H1 (cell line): ENCODE measurements at regions not wholly inside any gene's neighbourhood (a gene's known extent, or its start where the extent isn't known, plus 50 kb on each side); places are given as distances from the start of the nearest gene placed in this dataset.

Source experiments
- CTCF ChIA-PET: fragments of 300-600 bp; sonication (Branson Sonifier 250); formaldehyde crosslinking; loops from one replicate; lab custom pipeline; 2021; ENCODE audit not compliant: partially characterized antibody; lab: Charles Lee
- POLR2A ChIA-PET: fragments of 300-600 bp; sonication (Branson Sonifier 250); formaldehyde crosslinking; loops from one replicate; lab custom pipeline; 2021; ENCODE audit warnings: inconsistent platforms; ENCODE audit not compliant: partially characterized antibody; lab: Charles Lee
- DNase-seq, 2 experiments: peaks; one replicate each; pipeline versions ENCODE4 v3.0.0 to v3.0.0-alpha.2; 2010 to 2022; ENCODE audit warnings: low spot score in 2 of 2, low read depth in 1 of 2, mixed read lengths in 1 of 2
- FAIRE-seq: peaks from 2 replicates; lab custom pipeline; 2011; peaks lifted over from hg19 to GRCh38; lab: Jason Lieb, UNC
- H2AFZ ChIP-seq: 2 replicates; pipeline ENCODE4 v1.8.1; 2012; ENCODE audit warnings: low read length, inconsistent platforms
- H2AK5ac ChIP-seq: 2 replicates; pipeline ENCODE4 v1.6.1; 2013; ENCODE audit warnings: low read depth, low read length
- H2BK120ac ChIP-seq: replicated peaks from 2 replicates; pipeline ENCODE3; 2013; ENCODE audit warnings: low read depth, low read length, inconsistent platforms
- H2BK12ac ChIP-seq: 2 replicates; pipeline ENCODE4 v1.6.1; 2013; ENCODE audit warnings: low read depth, low read length
- H2BK15ac ChIP-seq: 2 replicates; pipeline ENCODE4 v1.6.1; 2013; ENCODE audit warnings: low read length
- H2BK20ac ChIP-seq: 2 replicates; pipeline ENCODE4 v1.6.1; 2013; ENCODE audit warnings: low read length
- H2BK5ac ChIP-seq: 2 replicates; pipeline ENCODE4 v1.6.1; 2013; ENCODE audit warnings: low read depth, low read length
- H3K14ac ChIP-seq: 2 replicates; pipeline ENCODE4 v1.6.1; 2013; ENCODE audit warnings: inconsistent platforms; ENCODE audit not compliant: insufficient read length
- H3K18ac ChIP-seq: 2 replicates; pipeline ENCODE4 v1.6.1; 2013; ENCODE audit warnings: low read length; ENCODE audit errors: extremely low read depth
- H3K23ac ChIP-seq: 2 replicates; pipeline ENCODE4 v1.6.1; 2013; ENCODE audit warnings: inconsistent platforms; ENCODE audit not compliant: insufficient read length
- H3K23me2 ChIP-seq: 2 replicates; pipeline ENCODE4 v1.6.1; 2013; ENCODE audit warnings: low read depth, low read length
- H3K27ac ChIP-seq: 2 replicates; pipeline ENCODE4 v1.6.1; 2011; ENCODE audit warnings: low read depth, low read length, inconsistent platforms
- H3K27me3 ChIP-seq, 4 experiments: replicated peaks in 1 of 4; 1 replicate in 1 of 4; 2 replicates in 3 of 4; pipeline versions ENCODE4 v1.6.1 to v1.8.1; 2011 to 2013; ENCODE audit warnings: low read length in 3 of 4, mild to moderate bottlenecking in 3 of 4, inconsistent platforms in 2 of 4, mixed read lengths in 2 of 4, moderate library complexity in 1 of 4; ENCODE audit not compliant: control insufficient read depth in 3 of 4, insufficient read depth in 3 of 4; ENCODE audit errors: extremely low read depth in 1 of 4
- H3K36me3 ChIP-seq, 4 experiments: 2 replicates each; pipeline versions ENCODE4 v1.6.1 to v1.8.1; 2011 to 2013; ENCODE audit warnings: mild to moderate bottlenecking in 4 of 4, low read length in 3 of 4, moderate library complexity in 2 of 4, control low read depth in 1 of 4, inconsistent platforms in 1 of 4; ENCODE audit not compliant: insufficient read depth in 4 of 4, control insufficient read depth in 2 of 4
- H3K4ac ChIP-seq: replicated peaks from 2 replicates; pipeline ENCODE3; 2013; ENCODE audit warnings: low read length, low read depth, mixed read lengths, inconsistent platforms; ENCODE audit not compliant: insufficient read length
- H3K4me1 ChIP-seq, 4 experiments: replicated peaks in 1 of 4; 1 replicate in 1 of 4; 2 replicates in 3 of 4; pipeline versions ENCODE4 v1.6.1 to v1.8.1; 2011 to 2013; ENCODE audit warnings: low read length in 3 of 4, inconsistent platforms in 2 of 4, mixed read lengths in 1 of 4; ENCODE audit not compliant: insufficient read depth in 4 of 4, control insufficient read depth in 3 of 4
- H3K4me2 ChIP-seq, 2 experiments: 2 replicates each; pipeline versions ENCODE4 v1.6.1 to v1.8.1; 2011 to 2013; ENCODE audit warnings: low read depth in 2 of 2, low read length in 2 of 2, control low read depth in 1 of 2, inconsistent platforms in 1 of 2, mild to moderate bottlenecking in 1 of 2; ENCODE audit not compliant: insufficient read depth in 1 of 2
- H3K4me3 ChIP-seq, 4 experiments: fragments of 200-600, 300-600 bp in 1 of 4; sonication (generic), shearing (Covaris generic), sonication (Bioruptor Twin) in 1 of 4; 2 replicates each; pipeline versions ENCODE4 v1.5.1 to v1.8.1; 2011 to 2016; ENCODE audit warnings: low read length in 4 of 4, low read depth in 3 of 4, control low read depth in 2 of 4, inconsistent platforms in 2 of 4, mild to moderate bottlenecking in 2 of 4, mixed read lengths in 1 of 4, moderate library complexity in 1 of 4; ENCODE audit not compliant: insufficient read depth in 2 of 4; ENCODE audit errors: extremely low read depth in 1 of 4
- H3K56ac ChIP-seq: replicated peaks from 2 replicates; pipeline ENCODE3; 2013; ENCODE audit warnings: low read depth, mild to moderate bottlenecking, mixed read lengths, low read length, inconsistent platforms; ENCODE audit not compliant: insufficient read length
- H3K79me1 ChIP-seq: 2 replicates; pipeline ENCODE4 v1.6.1; 2013; ENCODE audit warnings: low read depth, low read length, control low read depth
- H3K79me2 ChIP-seq, 2 experiments: 2 replicates each; pipeline versions ENCODE4 v1.6.1 to v1.8.1; 2012 to 2013; ENCODE audit warnings: low read length in 2 of 2, mild to moderate bottlenecking in 2 of 2, inconsistent platforms in 1 of 2; ENCODE audit not compliant: insufficient read depth in 2 of 2, control insufficient read depth in 1 of 2
- H3K9ac ChIP-seq, 4 experiments: replicated peaks in 1 of 4; 1 replicate in 1 of 4; 2 replicates in 3 of 4; pipeline versions ENCODE4 v1.6.1 to v1.8.1; 2011 to 2013; ENCODE audit warnings: low read depth in 3 of 4, low read length in 3 of 4, control low read depth in 2 of 4, mild to moderate bottlenecking in 2 of 4, moderate library complexity in 2 of 4, inconsistent platforms in 1 of 4; ENCODE audit errors: extremely low read depth in 1 of 4
- H3K9me3 ChIP-seq, 2 experiments: 2 replicates each; pipeline versions ENCODE4 v1.6.1 to v1.8.1; 2012 to 2013; ENCODE audit warnings: mild to moderate bottlenecking in 2 of 2, moderate library complexity in 2 of 2, control low read depth in 1 of 2, inconsistent platforms in 1 of 2, low read depth in 1 of 2, low read length in 1 of 2, mixed read lengths in 1 of 2; ENCODE audit not compliant: insufficient read depth in 2 of 2
- H4K20me1 ChIP-seq, 2 experiments: replicated peaks in 1 of 2; 2 replicates each; pipeline versions ENCODE3 to v1.8.1; 2011 to 2013; ENCODE audit warnings: inconsistent platforms in 2 of 2, low read length in 2 of 2, mild to moderate bottlenecking in 1 of 2; ENCODE audit not compliant: insufficient read depth in 2 of 2, control insufficient read depth in 1 of 2
- H4K5ac ChIP-seq: 2 replicates; pipeline ENCODE4 v1.6.1; 2013; ENCODE audit warnings: low read length, low read depth, mixed read lengths, inconsistent platforms; ENCODE audit not compliant: insufficient read length
- H4K8ac ChIP-seq: 2 replicates; pipeline ENCODE4 v1.8.0; 2013; ENCODE audit warnings: mild to moderate bottlenecking, moderate library complexity, low read length, inconsistent platforms; ENCODE audit not compliant: insufficient read depth; ENCODE audit errors: extremely low read depth
- H4K91ac ChIP-seq: replicated peaks from 2 replicates; pipeline ENCODE3; 2013; ENCODE audit warnings: low read length, mixed read lengths, inconsistent platforms; ENCODE audit not compliant: insufficient read length
- CREB1 ChIP-seq: IDR thresholded peaks from 2 replicates; pipeline ENCODE4 v1.6.1; 2012; ENCODE audit warnings: inconsistent platforms
- E2F6 ChIP-seq: IDR thresholded peaks from 2 replicates; pipeline ENCODE4 v1.6.1; 2012; ENCODE audit warnings: inconsistent platforms
- EZH2 ChIP-seq: fragments of 200-600 bp; sonication (generic); IDR thresholded peaks from 2 replicates; pipeline ENCODE4 v1.7.1; 2012; ENCODE audit warnings: low read depth, mild to moderate bottlenecking, moderate library complexity, low read length, inconsistent platforms; ENCODE audit not compliant: severe bottlenecking
- GABPA ChIP-seq: IDR thresholded peaks from 2 replicates; pipeline ENCODE4 v1.6.1; 2011; ENCODE audit warnings: mild to moderate bottlenecking, low read length, moderate library complexity, borderline replicate concordance; ENCODE audit not compliant: insufficient read depth
- MAX ChIP-seq: IDR thresholded peaks from 2 replicates; pipeline ENCODE4 v1.6.1; 2012; ENCODE audit warnings: inconsistent platforms
- NRF1 ChIP-seq: IDR thresholded peaks from 2 replicates; pipeline ENCODE4 v1.6.1; 2011; ENCODE audit warnings: mild to moderate bottlenecking, low read depth, low read length, improper control_type of control experiment
- RAD21 ChIP-seq, 2 experiments: IDR thresholded peaks in 1 of 2; conservative IDR thresholded peaks in 1 of 2; 2 replicates each; pipeline ENCODE4 v1.6.1; 2011; ENCODE audit warnings: low read depth in 2 of 2, low read length in 2 of 2, improper control_type of control experiment in 1 of 2, inconsistent platforms in 1 of 2, mild to moderate bottlenecking in 1 of 2, moderate library complexity in 1 of 2
- RBBP5 ChIP-seq: IDR thresholded peaks from 2 replicates; pipeline ENCODE4 v1.7.1; 2012; ENCODE audit warnings: low read depth, mild to moderate bottlenecking, inconsistent platforms, low read length, moderate library complexity, borderline replicate concordance
- SP2 ChIP-seq: IDR thresholded peaks from 2 replicates; pipeline ENCODE4 v1.6.1; 2012; ENCODE audit warnings: mild to moderate bottlenecking, low read length, inconsistent platforms
- WGBS, 2 experiments: shearing (Covaris generic) in 1 of 2; methylation state at CpG; one replicate each; pipeline versions ENCODE4 v1.1.6 to v1.1.7; 2013 to 2015; ENCODE audit warnings: low lambda C conversion rate in 2 of 2, mixed read lengths in 2 of 2, inconsistent platforms in 1 of 2, low coverage in 1 of 2, missing lambda C conversion rate in 1 of 2; ENCODE audit not compliant: insufficient replicate concordance in 2 of 2, insufficient coverage in 1 of 2, insufficient read length in 1 of 2; ENCODE audit errors: extremely low coverage in 1 of 2, missing lambda C conversion rate in 1 of 2; 5-methylcytosine and 5-hydroxymethylcytosine counted together

- H4K91ac ChIP-seq, result no peak overlapping the region
- no peak overlapping the region for H4K8ac ChIP-seq
- no peak overlapping the region for H2AFZ ChIP-seq
- POLR2A ChIA-PET, result no interaction called here
- H2BK120ac ChIP-seq, result no peak overlapping the region
- no peak overlapping the region for H3K4me3 ChIP-seq
- no peak overlapping the region for H3K56ac ChIP-seq
- no peaks in the 10 kb centered on the region for H3K79me1 ChIP-seq
- H2BK15ac ChIP-seq, result no peak overlapping the region
- H3K9me3 ChIP-seq, result no peaks in the 10 kb centered on the region
- 89% methylated on average over 2 of the region's 2 CpGs; no CpG with 5 or more reads in 1 of the 2 experiments for WGBS, 2 experiments
- H3K14ac ChIP-seq, result no peak overlapping the region
- H3K9ac ChIP-seq, result no peak overlapping the region
- no peak overlapping the region for H2BK12ac ChIP-seq
- DNase-seq, result no peak
- TF ChIP-seq NRF1, result no peak
- no peak for TF ChIP-seq SP2
- no peak for TF ChIP-seq CREB1
- TF ChIP-seq RBBP5, result no peak
- no peak for TF ChIP-seq RAD21 (IDR thresholded peaks at IDR 0.05 in 1 of 2, conservative IDR thresholded peaks at IDR 0.05 in 1 of 2; ENCODE audit: low read depth in 2 of 2, low read length in 2 of 2)
- no peak for TF ChIP-seq E2F6
- TF ChIP-seq EZH2, result no peak
- TF ChIP-seq MAX, result no peak
- no peak for TF ChIP-seq GABPA
- TF ChIP-seq, all 59 proteins: peak for 0
- Histone ChIP-seq H4K5ac (no peak overlapping the region), H2BK5ac (no peak overlapping the region), H3K18ac (no peak overlapping the region), H3K79me2 (no peaks in the 10 kb centered on the region), H2BK20ac (no peak overlapping the region), H3K23ac (no peak overlapping the region), H3K27ac (no peak overlapping the region), H3K36me3 (no peaks in the 10 kb centered on the region), H2AK5ac (no peak overlapping the region), H3K4me2 (no peak overlapping the region), H3K4me1 (no peaks in the 10 kb centered on the region), H3K4ac (no peak overlapping the region), H3K27me3 (no peaks in the 10 kb centered on the region), H4K20me1 (no peaks in the 10 kb centered on the region), H3K23me2 (no peaks in the 10 kb centered on the region)
- no peak for FAIRE-seq
- CTCF ChIA-PET, result no interaction called here
Observed at GRCh38 chr13:61738236-61738750, 322.6 kb upstream of the PCDH20 start.
